ENCODE measurements at regions not wholly inside any gene's neighbourhood (a gene's known extent, or its start where the extent isn't known, plus 50 kb on each side); places are given as distances from the start of the nearest gene placed in this dataset.

DNA sequence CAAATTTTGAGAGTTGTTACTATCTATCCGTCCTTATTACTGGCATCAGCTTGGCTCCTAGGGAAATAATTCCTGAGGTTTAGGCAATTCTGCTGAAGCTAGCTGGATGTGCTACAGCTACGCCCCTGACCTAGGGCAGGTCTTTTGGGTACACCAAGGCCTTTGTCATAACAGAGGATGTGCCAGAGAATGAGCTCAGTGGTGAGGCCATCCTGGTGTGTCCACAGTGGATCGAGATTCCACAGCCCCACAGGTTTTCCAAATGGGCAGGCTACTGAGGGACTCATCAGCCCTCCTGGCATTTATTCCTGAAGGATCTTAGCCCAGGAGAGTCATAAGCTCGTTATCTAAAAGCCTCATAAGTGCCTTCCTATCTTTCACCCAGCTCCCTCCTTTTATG is 475.2 kb upstream of the USP24 start:
- DNase-seq (ENCODE audit: low read depth), result no peak

DNA sequence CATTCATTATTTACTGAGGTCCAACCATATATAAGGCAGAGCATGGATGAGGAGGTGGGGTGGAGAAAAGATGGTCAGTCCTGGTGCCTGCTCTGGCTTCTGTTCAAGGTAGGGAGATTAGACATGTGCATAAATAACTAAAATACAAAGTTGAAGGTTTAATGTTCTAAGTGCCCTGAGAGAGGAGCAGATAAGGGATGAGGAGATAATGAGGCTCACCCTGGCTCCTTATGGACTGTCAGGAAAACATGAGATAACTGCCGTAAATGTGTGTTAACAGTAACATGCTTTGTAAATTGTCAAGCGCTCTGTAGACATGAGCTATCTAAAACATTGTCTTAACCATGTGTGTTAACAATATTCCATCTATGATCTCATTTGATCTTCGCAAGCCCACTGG is 474.6 kb upstream of the USP24 start:
- no peak for DNase-seq (ENCODE audit: low read depth)

GRCh38 chr1:55685560-55685959 is 470.4 kb upstream of the USP24 start:
- DNase-seq (ENCODE audit: low read depth), result no peak

GRCh38 chr1:55684131-55684650 is 469.0 kb upstream of the USP24 start:
- DNase-seq (ENCODE audit: low read depth), result no peak

DNA sequence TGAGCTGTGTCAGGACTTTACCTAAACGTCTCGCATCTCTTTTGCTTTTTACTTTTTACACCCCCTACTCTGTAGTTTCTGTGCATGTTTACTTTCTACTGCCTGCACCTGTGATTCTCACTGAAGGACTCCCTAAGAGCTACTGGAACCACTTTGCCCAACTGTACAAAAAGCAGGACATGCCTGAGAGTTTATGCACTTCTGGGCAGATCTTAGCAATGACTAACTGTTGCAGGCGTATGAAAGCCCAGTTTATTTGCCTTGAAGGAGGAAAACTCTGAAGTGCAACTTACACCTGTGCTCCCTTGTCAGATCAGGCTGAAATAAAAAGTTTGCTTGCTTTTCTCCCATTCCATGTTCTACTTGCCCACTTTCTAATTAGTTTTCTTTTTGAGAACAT is 467.0 kb upstream of the USP24 start:
- DNase-seq (ENCODE audit: low read depth), result no peak

DNA sequence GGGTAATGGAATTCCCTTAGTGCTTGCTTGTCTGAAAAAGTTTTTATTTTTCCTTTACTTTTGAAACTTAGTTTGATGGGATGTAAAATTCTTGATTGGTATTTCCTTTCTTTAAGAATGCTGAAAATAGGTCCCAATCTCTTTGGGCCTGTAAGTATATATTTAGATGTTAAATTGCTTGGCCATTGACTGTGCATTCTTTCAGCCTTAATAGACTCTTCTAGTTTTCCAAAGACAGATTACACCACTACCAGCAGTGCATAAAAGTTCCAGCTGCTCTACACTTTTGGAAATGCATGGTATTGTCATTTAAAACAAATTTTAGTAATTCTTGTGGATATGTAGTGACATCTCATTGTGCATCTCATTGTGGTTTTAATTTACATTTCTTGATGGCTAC is 464.8 kb upstream of the USP24 start:
- no peak for DNase-seq (ENCODE audit: low read depth)

- DNase-seq (ENCODE audit: low read depth), result no peak
These were observed 458.3 kb upstream of the USP24 start for GRCh38 chr1:55673416-55673815.

- DNase-seq (ENCODE audit: low read depth), result no peak
These were observed 455.3 kb upstream of the USP24 start for GRCh38 chr1:55670331-55671082.

- peak; percentile 27 for DNase-seq (ENCODE audit: low read depth)
These were observed 454.1 kb upstream of the USP24 start for GRCh38 chr1:55669293-55669692.

GRCh38 chr1:55662875-55663274 is 447.7 kb upstream of the USP24 start:
- DNase-seq (ENCODE audit: low read depth), result no peak

GRCh38 chr1:55658917-55659316 is 443.8 kb upstream of the USP24 start:
- no peak for DNase-seq (ENCODE audit: low read depth)

GRCh38 chr1:55654750-55655149 is 439.6 kb upstream of the USP24 start:
- DNase-seq (ENCODE audit: low read depth), result no peak

GRCh38 chr1:55654171-55654570 is 439.0 kb upstream of the USP24 start:
- no peak for DNase-seq (ENCODE audit: low read depth)

GRCh38 chr1:55650444-55650843 is 435.3 kb upstream of the USP24 start:
- no peak for DNase-seq (ENCODE audit: low read depth)

- no peak for DNase-seq (ENCODE audit: low read depth)
These were observed 431.0 kb upstream of the USP24 start for GRCh38 chr1:55646181-55646580.

- DNase-seq (ENCODE audit: low read depth), result peak; percentile 57
These were observed 430.1 kb upstream of the USP24 start for GRCh38 chr1:55645270-55645669.

- DNase-seq (ENCODE audit: low read depth), result no peak
These were observed 426.8 kb upstream of the USP24 start for GRCh38 chr1:55641947-55642346.

DNA sequence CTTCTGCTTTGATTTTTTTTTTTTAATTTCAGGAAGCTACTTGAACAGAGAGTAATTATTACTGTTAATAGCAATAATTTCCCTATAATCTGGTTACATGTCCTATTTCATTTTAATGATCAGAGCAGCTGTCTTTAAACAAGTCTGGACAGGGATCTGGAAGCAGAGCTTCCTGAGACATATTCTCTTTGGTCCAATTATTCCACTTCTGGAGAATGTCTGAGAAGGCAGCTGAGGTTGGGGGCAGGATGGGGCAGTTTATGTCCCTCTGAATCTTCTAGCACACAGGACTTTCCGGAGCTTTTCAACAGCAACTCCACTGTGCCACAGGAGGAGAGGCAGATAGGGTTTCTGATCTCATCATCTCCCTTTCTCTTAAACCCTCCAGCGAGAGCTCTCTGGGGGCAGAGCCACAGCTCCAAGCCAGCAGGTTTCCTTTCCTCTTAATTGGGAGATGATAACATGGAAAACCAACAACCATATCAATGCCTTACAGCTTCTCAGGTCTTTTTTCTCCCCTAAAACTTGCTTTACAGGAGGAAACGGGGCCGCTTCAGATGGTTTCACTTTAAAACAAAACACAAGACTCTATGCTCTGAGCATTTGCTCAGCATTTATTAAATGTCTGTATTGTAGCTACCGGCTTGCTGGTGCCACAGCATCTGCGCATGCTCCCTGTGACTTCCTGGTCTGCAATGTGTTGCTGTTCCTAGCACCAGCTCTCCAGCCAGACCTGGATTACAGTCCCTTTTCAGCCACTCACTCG is 425.7 kb upstream of the USP24 start:
- DNase-seq (ENCODE audit: low read depth), result peak; percentile 58

DNA sequence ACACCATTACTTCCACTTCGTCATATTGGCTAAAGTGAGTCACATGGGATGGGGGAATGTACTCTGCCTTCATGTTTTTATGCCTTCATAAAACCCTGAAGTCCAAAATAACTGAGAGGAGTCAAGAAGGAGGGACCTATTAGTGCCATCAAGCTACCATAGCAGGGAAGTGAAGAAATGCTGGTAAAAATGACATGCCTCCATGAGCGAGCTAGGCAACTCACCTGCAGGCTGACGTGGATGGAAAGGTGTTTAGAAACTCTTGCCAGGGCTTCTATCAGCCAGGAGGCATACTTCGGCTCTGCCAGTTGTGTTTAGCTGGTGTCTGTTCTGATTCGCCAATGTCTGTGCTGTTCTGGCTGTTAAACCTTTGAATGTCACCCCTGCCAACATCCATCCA is 424.4 kb upstream of the USP24 start:
- no peak for DNase-seq (ENCODE audit: low read depth)

DNA sequence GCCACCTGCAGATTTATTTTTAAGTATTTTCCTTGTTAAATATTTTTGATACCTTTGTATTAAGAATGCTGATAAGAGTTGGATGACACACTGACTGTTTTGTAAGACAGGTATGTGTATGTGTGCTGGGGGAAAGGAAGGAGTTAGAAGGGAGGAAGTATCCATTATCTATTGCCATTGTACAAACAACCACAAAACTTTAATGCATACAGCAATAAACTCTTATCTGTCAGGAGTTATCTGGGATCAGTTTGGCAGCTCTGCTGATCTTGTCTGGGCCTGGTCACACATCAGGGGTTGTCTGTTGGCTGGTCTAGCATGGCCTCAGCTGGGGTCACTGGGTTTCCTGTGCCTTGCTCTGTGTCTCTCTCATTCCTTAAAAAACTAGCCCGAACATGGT is 423.9 kb upstream of the USP24 start:
- no peak for DNase-seq (ENCODE audit: low read depth)

GRCh38 chr1:55636696-55637095 is 421.5 kb upstream of the USP24 start:
- no peak for DNase-seq (ENCODE audit: low read depth)

GRCh38 chr1:55635856-55636255 is 420.7 kb upstream of the USP24 start:
- DNase-seq (ENCODE audit: low read depth), result no peak

- no peak for DNase-seq (ENCODE audit: low read depth)
These were observed 419.4 kb upstream of the USP24 start for GRCh38 chr1:55634516-55634915.

Data from renal cortical epithelial cell (primary cell).